A673 (cell line): ENCODE measurements at regions not wholly inside any gene's neighbourhood (a gene's known extent, or its start where the extent isn't known, plus 50 kb on each side); places are given as distances from the start of the nearest gene placed in this dataset.

Experiments
- EZH2 ChIP-seq: fragments of 200-600 bp; sonication (generic); IDR thresholded peaks from 2 replicates; pipeline ENCODE4 v1.6.1; 2017; ENCODE audit warnings: borderline replicate concordance, low read depth, mild to moderate bottlenecking, mixed read lengths, antibody characterized with exemption, low read length; ENCODE audit not compliant: poor library complexity, severe bottlenecking
- TF ChIP-seq, protein P1 (sequence below): fragments of 300-800, 200-600 bp; sonication (generic); conservative IDR thresholded peaks from 2 replicates; pipeline ENCODE4 v1.5.1; 2017; ENCODE audit warnings: low read depth, mild to moderate bottlenecking, antibody characterized with exemption, low read length, moderate library complexity, mixed read lengths

- TF ChIP-seq, protein P1, sequence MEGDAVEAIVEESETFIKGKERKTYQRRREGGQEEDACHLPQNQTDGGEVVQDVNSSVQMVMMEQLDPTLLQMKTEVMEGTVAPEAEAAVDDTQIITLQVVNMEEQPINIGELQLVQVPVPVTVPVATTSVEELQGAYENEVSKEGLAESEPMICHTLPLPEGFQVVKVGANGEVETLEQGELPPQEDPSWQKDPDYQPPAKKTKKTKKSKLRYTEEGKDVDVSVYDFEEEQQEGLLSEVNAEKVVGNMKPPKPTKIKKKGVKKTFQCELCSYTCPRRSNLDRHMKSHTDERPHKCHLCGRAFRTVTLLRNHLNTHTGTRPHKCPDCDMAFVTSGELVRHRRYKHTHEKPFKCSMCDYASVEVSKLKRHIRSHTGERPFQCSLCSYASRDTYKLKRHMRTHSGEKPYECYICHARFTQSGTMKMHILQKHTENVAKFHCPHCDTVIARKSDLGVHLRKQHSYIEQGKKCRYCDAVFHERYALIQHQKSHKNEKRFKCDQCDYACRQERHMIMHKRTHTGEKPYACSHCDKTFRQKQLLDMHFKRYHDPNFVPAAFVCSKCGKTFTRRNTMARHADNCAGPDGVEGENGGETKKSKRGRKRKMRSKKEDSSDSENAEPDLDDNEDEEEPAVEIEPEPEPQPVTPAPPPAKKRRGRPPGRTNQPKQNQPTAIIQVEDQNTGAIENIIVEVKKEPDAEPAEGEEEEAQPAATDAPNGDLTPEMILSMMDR, result no peak
- TF ChIP-seq EZH2, result no peak
Measured at GRCh38 chr9:2427120-2427891, 194.3 kb upstream of the VLDLR start.
